Nucleus accumbens (tissue), 56 donors: ENCODE measurements at regions not wholly inside any gene's neighbourhood (a gene's known extent, or its start where the extent isn't known, plus 50 kb on each side); places are given as distances from the start of the nearest gene placed in this dataset.
"Not testable (repeated sequence)": the region's sequence is repeated elsewhere in the genome, so short reads cannot be mapped to it uniquely, and the experiment has no call there.

Experiments used
- DNase-seq, 56 donors: peaks; one replicate each; lab custom pipeline; 2025; lab: John Stamatoyannopoulos, UW

DNA sequence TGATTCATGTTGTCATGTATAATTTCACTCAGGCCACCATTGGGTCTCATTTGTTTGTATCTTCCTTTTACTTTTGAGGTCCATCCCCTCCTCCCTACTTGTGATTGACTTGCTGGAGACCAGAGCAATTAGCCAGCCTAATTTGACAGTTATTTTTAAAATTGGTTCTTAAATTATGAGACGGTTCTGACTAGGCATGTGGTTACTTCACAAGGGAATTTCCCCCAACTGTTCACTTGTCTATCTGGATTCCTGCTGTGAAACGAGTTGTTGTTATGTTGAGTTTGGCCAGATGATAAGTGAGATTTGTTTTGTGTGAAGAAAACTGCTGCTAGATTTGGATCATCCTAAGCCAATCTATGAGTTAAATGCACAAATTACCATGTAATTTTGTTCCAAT, 359.1 kb downstream of the BARHL2 start:
- DNase-seq: no peak

DNA sequence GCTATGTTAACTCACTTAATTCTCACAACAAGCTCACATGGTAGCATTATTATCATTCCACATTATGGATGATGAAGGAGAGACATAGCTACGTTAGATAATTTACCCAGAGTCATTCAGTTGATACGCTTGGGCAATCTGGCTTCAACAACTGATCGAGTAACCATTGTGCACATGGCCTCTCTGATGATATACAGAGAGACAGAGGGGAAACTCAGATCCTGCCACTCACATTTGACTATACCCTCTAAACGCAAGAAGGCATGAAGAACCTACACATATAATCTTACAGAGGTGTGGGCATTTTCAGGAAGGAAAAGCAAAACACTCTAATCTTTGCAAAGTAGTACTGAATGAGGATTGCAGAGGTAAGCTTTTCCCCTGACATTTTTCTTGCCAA, 360.1 kb downstream of the BARHL2 start:
- no peak for DNase-seq

DNA sequence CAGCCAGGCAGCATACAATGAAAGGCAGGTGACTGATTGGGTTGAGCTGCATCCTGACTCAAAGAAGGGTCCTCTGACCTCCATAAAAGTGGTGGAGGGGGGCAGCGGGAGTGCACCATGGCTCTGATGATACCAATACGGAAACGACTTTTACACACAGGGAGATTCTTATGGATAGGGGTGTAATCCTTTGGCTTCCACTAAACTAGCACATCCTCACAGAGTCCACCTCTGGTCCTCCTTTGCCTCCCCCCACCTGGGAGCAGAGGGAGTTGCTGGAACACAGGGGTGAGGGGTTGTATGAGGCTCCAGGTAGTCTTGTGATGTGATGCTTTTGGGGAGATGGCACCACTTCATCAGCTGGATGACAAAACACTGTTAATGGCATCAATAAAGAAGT, 361.0 kb downstream of the BARHL2 start:
- no peak for DNase-seq

DNA sequence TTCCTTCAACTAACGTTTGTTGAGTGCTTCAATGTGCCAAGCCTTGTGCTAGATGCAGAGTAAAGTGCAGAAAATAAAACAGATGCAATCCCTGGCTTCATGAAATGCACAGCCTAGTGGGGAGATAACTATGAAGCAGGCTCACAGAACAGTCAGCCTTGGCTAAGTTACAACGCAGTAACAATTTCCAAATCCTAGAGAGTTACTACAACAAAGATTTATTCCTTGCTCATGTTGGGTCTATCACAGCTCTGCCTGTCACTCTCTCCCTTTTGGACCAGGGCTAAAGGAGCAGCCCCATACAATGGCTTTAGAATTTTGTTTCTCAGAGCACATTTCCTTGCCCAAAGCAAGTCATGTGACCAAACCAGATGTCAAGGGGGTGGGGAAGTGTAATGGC, 359.8 kb downstream of the ZNF326 start:
- DNase-seq: no peak

DNA sequence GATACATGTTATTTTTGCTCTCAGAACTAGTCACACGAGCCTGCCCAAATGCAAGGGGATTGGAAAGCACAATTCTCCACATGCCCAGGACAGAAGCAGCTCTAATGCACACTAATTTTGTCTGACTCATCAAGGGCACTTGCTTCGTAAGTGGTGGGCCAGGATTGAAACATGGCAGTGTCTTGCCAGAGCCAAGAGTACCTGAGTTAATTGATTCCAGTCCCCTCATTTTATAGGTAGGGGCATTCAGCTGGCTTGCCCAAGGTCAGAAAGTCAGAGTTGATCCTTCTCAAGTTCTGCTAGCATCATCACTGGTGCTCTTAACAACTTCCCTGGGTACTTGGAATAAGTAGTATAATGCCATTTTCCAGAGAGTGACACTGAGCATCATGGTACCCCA, 356.1 kb downstream of the ZNF326 start:
- no peak for DNase-seq

DNA sequence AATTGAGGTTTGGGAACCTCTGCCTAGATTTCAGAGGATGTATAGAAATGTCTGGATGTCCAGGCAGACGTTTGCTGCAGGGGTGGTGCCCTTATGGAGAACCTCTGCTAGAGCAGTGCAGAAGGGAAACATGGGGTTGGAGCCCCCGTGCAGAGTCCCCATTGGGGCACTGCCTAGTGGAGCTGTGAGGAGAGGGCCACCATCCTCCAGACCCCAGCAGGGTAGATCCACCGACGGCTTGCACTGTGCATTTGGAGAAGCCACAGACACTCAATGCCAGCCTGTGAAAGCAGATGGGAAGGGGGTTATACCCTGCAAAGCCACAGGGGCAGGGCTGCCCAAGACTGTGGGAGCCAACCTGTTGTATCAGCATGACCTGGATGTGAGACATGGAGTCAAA, 354.6 kb downstream of the ZNF326 start:
- DNase-seq: no peak

DNA sequence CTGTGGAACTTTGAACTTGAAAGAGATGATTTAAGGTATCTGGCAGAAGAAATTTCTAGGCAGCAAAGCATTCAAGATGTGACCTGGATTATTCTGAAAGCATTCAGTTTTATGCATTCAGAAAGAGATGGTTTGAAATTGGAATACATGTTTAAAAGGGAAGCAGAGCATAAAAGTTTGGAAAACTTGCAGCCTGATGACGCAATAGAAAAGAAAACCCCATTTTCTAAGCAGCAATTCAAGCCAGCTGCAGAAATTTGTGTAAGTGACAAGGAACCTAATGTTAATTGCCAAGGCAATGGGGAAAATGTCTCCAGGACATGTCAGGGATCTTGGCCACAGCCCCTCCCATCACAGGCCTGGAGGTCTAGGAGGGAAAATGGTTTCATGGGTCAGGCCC, 354.0 kb downstream of the ZNF326 start:
- no peak for DNase-seq

DNA sequence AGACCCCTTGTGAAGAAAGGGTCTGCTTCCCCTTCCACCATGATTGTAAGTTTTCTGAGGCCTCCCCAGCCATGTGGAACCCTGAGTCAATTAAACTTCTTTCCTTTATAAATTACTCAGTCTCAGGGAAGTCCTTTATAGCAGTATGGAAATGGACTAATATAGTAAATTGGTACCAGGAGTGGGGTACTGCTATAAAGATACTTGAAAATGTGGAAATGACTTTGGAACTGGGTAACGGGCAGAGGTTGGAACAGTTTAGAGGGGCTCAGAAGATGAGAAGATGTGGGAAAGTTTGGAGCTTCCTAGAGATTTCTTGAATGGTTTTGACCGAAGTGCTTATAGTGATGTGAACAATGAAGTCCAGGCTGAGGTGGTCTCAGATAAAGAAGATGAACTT, 353.5 kb downstream of the ZNF326 start:
- DNase-seq: not testable (repeated sequence)

DNA sequence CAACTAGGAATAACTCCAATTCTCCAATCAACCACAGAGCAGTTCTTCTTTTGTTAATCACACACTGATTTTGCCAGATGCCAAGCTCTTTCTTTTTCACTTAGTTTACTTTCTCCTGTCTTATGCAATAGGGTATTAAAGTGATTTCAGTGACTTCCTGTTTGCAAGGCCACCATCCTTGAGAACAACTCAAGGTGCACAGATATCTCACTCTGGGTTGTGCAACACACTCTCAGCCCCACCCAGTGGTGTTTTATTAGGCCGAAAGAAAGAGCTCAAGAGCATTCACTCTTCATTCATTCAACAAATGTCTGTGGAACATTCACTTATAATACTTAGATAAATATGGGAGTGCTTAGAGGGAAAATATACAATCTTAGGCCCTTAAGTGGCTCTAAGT, 352.5 kb downstream of the ZNF326 start:
- DNase-seq: no peak

DNA sequence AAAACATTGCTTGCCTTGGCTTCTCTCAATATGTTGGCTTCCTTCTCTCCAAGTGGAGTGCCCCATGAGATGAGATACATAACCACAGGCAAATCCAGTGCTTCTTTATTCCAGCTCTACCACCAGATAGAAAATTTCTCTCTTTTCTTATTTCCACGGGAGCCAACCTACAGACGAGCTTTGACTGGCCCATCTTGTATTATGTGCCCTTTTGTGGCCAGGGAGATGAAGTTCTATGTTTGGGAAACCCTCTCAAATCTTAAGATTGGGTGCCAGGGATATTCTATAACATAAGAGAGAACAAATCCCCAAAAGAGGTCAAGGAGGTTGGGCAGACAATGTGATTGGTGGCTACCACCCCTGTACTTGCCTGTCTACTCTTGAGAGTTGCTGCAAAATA, 351.8 kb downstream of the ZNF326 start:
- no peak for DNase-seq

DNA sequence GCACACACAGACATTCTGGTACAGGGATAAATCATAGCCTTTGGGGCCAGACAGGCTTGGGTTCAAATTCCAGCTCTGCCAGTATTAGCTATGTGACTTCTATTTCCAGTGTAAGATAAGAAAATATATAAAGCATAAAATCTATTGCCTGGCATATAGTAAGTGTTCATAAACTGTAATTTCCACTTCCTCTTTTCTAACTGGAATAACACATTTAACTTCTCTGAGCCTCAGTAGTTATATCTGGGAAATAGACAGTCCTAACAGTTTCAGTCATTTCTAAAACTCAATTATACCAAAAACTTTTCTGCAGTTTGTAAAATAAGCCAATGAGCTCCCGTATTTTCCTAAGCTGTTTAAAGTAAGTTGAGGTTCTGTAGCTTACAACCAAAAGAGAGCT, 351.4 kb downstream of the ZNF326 start:
- no peak for DNase-seq

DNA sequence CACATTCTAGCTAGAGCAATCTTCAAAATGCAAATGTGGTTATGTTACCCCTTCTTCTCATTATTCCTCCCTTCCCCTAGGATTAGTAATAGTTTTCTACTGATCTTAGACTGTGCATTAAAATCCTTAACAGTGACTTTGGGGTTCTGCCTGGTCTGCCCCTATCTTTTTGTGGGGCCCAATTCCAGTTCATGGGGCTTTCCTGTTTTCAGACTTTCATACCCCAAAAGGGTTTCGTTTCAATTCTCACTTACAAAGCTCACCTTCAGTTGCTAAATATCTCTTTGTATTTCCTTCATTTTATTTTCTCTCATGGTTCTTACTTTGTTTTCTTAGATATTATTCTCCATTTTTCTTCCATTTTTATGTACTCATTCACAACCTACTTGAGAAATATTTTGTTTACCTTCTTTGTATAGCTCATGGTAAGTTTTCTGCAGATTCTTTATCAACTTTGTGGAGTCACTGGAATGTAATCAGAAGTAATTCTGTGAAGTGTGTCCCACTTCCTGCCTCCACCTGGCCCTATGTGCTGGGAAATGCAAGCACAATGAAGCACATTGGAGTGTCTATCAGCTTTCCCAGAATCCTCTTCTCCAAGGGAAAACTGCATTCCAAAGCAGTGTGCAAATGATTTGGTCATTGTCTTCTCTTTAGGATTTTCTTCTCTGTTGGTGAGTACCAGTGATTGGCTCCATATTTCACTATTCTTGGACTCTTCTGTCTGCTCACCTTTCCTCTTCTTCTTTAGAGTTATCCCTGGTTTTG, 350.2 kb downstream of the ZNF326 start:
- no peak for DNase-seq

DNA sequence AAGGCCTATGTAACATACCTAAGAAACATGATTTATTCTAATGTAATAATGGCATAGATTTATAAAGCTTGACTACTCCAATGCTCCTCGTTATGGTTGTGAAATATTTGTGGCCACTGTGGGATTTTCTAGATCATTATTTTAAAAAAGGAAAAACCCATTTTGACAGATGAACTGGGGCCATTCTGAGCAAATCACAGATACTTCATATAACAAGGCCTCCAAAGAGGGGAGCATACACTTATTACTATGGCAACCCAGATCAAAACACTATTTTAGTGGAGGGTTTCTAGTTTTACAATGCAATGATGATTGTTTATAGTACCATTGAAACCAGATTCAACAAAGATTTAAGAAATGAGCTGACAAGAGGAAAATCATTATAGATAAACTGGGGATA, 346.6 kb downstream of the ZNF326 start:
- DNase-seq: no peak

DNA sequence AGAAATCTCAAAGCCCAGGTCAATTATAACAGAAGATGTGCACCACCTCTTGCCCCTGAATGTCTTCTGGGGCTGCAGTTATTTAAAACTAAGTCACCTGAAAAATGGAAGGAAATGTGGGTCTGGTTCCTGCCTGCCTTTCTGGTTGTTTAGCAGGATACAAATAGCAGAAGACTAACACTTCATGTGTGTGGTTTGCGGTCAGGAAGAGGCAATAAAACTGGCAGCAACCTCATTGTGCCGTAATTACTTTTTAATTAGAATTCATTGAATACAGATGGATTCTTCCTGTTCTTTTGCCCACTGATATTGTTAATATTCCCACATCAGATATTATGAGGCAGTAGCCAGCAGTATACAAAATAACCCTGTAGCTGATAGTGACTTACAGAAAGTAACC, 345.7 kb downstream of the ZNF326 start:
- no peak for DNase-seq

DNA sequence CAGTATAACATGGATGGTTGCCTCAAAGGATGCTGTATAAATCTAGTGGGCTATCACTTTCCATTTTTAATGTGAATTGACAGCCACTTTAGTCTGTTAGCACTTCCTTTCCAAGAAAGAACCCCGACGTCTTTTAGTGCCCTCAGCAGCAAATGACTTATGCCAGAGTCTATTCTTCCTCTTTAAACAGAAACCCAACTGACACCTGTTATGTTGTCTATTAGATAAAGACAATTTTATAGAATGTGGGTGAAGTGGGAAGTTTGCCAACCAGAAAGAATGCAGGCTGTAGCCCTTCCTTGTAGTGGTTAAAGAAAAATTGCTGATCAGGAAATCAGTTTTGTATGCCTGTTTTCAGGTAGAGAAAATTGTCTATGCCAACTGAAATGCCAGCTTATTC, 344.9 kb downstream of the ZNF326 start:
- DNase-seq: no peak

DNA sequence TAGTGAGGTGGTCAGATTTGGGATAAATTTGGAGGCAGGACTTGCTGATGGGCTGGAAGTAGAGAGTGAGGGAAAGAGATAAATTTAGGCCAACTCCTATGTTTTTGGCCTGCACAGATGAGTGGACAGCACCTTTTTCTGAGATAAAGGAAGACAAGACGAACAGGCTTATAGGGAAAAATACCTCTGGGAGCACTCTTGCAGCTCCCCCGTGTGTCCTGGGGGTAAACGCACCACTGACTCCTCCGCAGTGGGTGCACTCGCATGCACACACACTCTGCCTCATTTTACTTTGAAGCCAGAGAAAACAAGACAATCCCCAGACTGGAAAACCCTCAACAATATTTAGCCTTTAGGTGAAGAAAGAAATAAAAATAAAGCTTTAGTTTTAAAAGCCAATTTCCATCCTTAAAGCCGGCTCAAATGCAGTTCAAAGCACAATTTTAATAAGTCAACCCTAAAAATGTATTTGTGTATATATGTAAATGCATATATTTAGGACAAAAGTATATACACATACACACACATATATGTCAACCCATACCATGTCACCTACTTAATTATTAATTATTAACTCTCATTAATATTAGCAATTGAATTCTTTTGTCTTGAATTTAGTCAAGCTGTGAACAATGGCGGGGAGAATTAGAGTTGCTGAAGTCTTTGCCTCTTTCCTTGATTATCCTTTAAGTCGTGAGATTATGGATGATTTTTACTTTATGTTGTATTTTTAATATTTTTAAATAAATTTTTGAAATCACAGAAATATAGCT, 341.8 kb downstream of the ZNF326 start:
- DNase-seq: no peak

DNA sequence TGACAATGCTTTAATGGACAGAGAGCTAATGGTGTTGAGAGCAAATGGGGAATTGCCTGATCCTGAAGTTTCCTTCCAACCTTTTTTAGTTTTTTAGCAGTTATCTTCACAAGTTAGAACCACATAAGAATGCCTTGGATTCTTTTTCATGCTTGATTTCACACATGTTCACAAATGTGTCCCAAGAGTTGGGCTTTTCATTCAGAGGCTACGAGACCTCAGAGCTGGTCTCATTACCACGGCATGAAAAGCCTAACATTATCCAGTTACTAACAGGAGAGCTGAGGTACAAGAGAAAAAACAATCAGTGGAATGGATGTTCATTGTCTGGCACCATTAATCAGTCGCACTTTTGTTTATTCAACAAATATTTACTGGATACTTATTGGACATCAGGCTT, 340.6 kb downstream of the ZNF326 start:
- no peak for DNase-seq

DNA sequence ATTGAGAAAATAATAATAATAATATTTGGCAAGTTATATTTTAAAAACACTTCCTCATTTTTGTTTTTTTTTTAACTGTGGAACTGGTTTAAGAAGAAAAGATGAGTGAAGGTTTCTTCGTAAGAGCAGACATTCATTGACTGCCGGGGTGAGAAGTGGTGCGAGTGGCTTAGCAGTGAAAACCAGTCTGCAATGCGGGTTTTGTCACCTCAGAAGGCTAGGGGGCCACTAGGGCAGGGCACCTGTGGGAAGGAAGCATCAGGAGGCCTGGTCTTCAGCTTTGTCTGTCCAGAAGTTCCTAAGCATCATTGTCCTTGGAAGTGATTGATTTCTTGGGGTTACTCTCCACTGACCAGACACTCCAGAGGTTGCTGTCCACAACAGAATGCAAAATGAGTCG, 339.2 kb downstream of the ZNF326 start:
- DNase-seq: no peak

DNA sequence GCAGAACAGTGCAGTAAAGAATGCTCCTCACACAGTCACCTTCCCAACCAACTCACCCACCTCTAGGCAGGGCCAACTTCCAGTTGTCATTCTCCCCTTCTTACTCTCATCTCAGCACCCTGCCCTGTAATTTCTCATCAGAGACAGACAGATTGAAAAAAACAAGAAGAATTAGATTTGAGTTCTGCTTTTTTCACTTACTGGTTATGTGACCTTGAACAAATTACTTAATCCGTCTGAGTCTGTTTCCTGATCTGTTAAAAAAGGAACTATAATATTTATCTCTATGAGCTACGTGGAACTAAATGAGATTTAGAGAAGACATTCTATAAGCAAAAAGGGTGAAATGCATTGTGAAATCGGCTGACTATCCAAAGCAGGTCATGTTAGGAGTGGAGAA, 330.3 kb downstream of the ZNF326 start:
- DNase-seq: no peak

DNA sequence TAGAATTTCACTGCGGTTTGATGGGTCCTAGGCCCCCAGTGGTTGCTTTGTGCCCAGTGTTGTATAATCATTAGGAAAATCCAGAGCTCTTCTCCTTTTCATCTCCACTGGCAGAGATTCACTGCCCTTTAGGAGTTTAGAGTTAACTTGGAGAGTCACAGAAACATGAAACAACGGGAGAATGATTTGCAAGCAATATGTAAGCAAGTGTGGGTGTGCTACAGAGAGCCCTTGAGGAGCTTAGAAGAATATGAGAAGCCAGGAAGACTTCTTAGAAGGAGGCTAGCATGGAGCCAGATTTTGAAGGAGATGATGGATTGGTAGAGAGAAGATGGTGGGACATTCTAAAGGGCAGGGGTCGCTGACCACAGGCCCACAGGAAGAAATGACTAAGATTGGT, 327.3 kb downstream of the ZNF326 start:
- DNase-seq: no peak

DNA sequence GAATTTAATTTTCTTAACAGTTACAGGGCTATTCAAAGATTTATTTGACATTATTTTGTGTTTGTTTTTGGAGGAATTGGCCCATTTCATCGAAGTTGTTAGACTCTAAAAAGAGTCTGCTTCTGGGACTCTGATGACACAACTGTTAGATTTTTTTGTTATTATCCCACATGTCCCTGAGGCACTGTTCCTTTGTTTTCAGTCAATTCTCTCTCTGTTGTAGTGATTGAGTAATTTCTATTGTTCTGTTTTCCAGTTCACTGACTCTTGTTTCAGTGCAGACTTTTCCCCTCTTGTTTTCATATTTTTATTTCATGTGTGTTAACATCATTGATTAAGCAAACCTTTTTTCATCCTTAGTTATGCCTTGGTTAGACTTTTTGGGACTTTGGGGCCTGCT, 325.0 kb downstream of the ZNF326 start:
- DNase-seq: no peak

DNA sequence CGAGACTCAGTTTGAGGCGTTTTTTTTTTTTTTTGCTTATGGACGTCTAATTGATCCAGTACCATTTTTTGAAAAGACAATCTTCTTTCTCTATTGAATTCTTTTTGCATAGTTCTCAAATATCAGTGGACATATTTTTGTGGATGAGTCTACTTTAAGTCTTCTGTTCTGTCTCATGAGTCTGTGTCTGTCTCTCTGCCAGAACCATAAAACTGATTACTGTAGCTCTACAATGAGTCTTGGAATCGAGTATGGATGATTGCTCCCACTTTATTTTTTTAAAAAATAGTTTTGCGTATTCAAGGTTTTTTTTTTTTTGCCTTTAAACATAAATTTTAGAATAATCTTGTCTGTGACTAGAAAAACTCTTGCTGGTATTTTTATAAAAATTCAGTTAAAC, 323.5 kb downstream of the ZNF326 start:
- DNase-seq: no peak
